ENCODE measurements at regions not wholly inside any gene's neighbourhood (a gene's known extent, or its start where the extent isn't known, plus 50 kb on each side); places are given as distances from the start of the nearest gene placed in this dataset.
A peak's percentile ranks its signal among the peaks of the same experiment; 100 is the strongest.

GRCh38 chr4:31125061-31125460 is 404.9 kb downstream of the PCDH7 start:
- DNase-seq: no peak

- peak; percentile 6 for DNase-seq
Observed at GRCh38 chr4:31125496-31125895, 405.3 kb downstream of the PCDH7 start.

GRCh38 chr4:31126881-31127398 is 406.8 kb downstream of the PCDH7 start:
- DNase-seq: no peak

- DNase-seq: no peak
Observed at GRCh38 chr4:31130930-31131329, 410.8 kb downstream of the PCDH7 start.

- no peak for DNase-seq
Observed at GRCh38 chr4:31134720-31135119, 414.6 kb downstream of the PCDH7 start.

GRCh38 chr4:31139767-31140166 is 419.6 kb downstream of the PCDH7 start:
- DNase-seq: no peak

- no peak for DNase-seq
Observed at GRCh38 chr4:31141095-31141831, 421.1 kb downstream of the PCDH7 start.

GRCh38 chr4:31141832-31142142 is 421.6 kb downstream of the PCDH7 start:
- DNase-seq: no peak

GRCh38 chr4:31146366-31146765 is 426.2 kb downstream of the PCDH7 start:
- no peak for DNase-seq

- DNase-seq: no peak
Observed at GRCh38 chr4:31148990-31149389, 428.8 kb downstream of the PCDH7 start.

GRCh38 chr4:31156221-31156620 is 436.1 kb downstream of the PCDH7 start:
- DNase-seq: no peak

GRCh38 chr4:31160146-31160545 is 440.0 kb downstream of the PCDH7 start:
- no peak for DNase-seq

- no peak for DNase-seq
Observed at GRCh38 chr4:31169846-31170245, 449.7 kb downstream of the PCDH7 start.

GRCh38 chr4:31171362-31171761 is 451.2 kb downstream of the PCDH7 start:
- no peak for DNase-seq

GRCh38 chr4:31175242-31175910 is 455.2 kb downstream of the PCDH7 start:
- DNase-seq: no peak

GRCh38 chr4:31183256-31183655 is 463.1 kb downstream of the PCDH7 start:
- no peak for DNase-seq

- no peak for DNase-seq
Observed at GRCh38 chr4:31185014-31185585, 464.9 kb downstream of the PCDH7 start.

GRCh38 chr4:31187979-31188378 is 467.8 kb downstream of the PCDH7 start:
- DNase-seq: no peak

GRCh38 chr4:31189938-31190337 is 469.8 kb downstream of the PCDH7 start:
- no peak for DNase-seq

- no peak for DNase-seq
Observed at GRCh38 chr4:31190671-31191070, 470.5 kb downstream of the PCDH7 start.

- no peak for DNase-seq
Observed at GRCh38 chr4:31192341-31192740, 472.2 kb downstream of the PCDH7 start.

- peak; percentile 88 for DNase-seq
Observed at GRCh38 chr4:31193521-31193920, 473.4 kb downstream of the PCDH7 start.

GRCh38 chr4:31194823-31195222 is 474.7 kb downstream of the PCDH7 start:
- DNase-seq: peak; percentile 73

- no peak for DNase-seq
Observed at GRCh38 chr4:31199644-31200043, 479.5 kb downstream of the PCDH7 start.

Data from NCI-H2029 treated with DMSO at 0.1 percent for 48 hours (cell line).